ENCODE measurements at regions not wholly inside any gene's neighbourhood (a gene's known extent, or its start where the extent isn't known, plus 50 kb on each side); places are given as distances from the start of the nearest gene placed in this dataset.

- no peaks in the 10 kb centered on the region for H3K79me2 ChIP-seq (ENCODE audit: insufficient read depth, low read length)
- no peaks in the 10 kb centered on the region for H3K27me3 ChIP-seq (ENCODE audit: insufficient read depth, low read length)
- DNase-seq (ENCODE audit: insufficient read length, low spot score, missing footprints): no peak
- no peak overlapping the region for H3K4me3 ChIP-seq (ENCODE audit: insufficient read depth, low read length)
- no peak overlapping the region for H2AFZ ChIP-seq (ENCODE audit: low read length)
- no peak for TF ChIP-seq CTCF (IDR thresholded peaks at IDR 0.05; ENCODE audit: extremely low read depth, low read depth, low read length)
- H3K36me3 ChIP-seq (ENCODE audit: insufficient read depth, low read length): no peaks in the 10 kb centered on the region
- H4K20me1 ChIP-seq (ENCODE audit: insufficient read depth, low read length): no peaks in the 10 kb centered on the region
- no peak overlapping the region for H3K27ac ChIP-seq (ENCODE audit: low read depth, low read length)
- no peaks in the 10 kb centered on the region for H3K9me3 ChIP-seq (ENCODE audit: low read depth, low read length)
- peaks cover 20% of the 10 kb centered on the region for H3K4me1 ChIP-seq (ENCODE audit: insufficient read depth, low read length)
- H3K4me2 ChIP-seq (ENCODE audit: insufficient read depth, low read length): no peak overlapping the region
These were observed 228.1 kb downstream of the BAMBI start for GRCh38 chr10:28905371-28905770.

DNA sequence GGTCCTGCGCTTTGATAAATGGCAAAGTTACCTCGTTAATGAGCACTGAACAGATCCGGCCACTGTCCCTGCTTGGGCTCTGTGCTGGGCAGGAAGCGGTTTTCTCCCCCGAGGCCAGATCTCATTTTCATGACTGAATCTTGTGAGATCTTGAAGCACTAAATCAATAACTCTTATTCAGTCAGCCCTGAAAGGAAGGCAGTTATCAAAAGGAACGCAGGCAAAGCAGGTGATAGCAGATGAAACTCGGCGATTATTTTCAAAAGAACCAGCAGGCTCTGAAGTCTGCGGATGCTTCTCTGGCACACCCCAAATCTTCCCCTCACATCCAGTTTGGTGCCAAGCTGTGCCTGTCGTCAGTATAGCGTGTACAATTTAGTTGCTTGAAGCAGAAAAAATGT, 228.7 kb downstream of the BAMBI start:
- no peak for TF ChIP-seq CTCF (IDR thresholded peaks at IDR 0.05; ENCODE audit: extremely low read depth, low read depth, low read length)
- H3K27me3 ChIP-seq (ENCODE audit: insufficient read depth, low read length): no peaks in the 10 kb centered on the region
- H4K20me1 ChIP-seq (ENCODE audit: insufficient read depth, low read length): no peaks in the 10 kb centered on the region
- DNase-seq (ENCODE audit: insufficient read length, low spot score, missing footprints): no peak
- no peaks in the 10 kb centered on the region for H3K36me3 ChIP-seq (ENCODE audit: insufficient read depth, low read length)
- H3K4me1 ChIP-seq (ENCODE audit: insufficient read depth, low read length): peaks cover 26% of the 10 kb centered on the region
- H3K4me2 ChIP-seq (ENCODE audit: insufficient read depth, low read length): peak overlapping the region; percentile 69
- H3K9me3 ChIP-seq (ENCODE audit: low read depth, low read length): no peaks in the 10 kb centered on the region
- peak overlapping the region; percentile 9 for H3K4me3 ChIP-seq (ENCODE audit: insufficient read depth, low read length)
- no peaks in the 10 kb centered on the region for H3K79me2 ChIP-seq (ENCODE audit: insufficient read depth, low read length)
- H2AFZ ChIP-seq (ENCODE audit: low read length): peak overlapping the region; percentile 20
- H3K27ac ChIP-seq (ENCODE audit: low read depth, low read length): peak overlapping the region; percentile 66

GRCh38 chr10:28906415-28906814, 229.1 kb downstream of the BAMBI start:
- no peak for DNase-seq (ENCODE audit: insufficient read length, low spot score, missing footprints)
- H3K4me1 ChIP-seq (ENCODE audit: insufficient read depth, low read length): peaks cover 30% of the 10 kb centered on the region
- H2AFZ ChIP-seq (ENCODE audit: low read length): peak overlapping the region; percentile 41
- H3K4me2 ChIP-seq (ENCODE audit: insufficient read depth, low read length): peak overlapping the region; percentile 69
- peak overlapping the region; percentile 9 for H3K4me3 ChIP-seq (ENCODE audit: insufficient read depth, low read length)
- H3K36me3 ChIP-seq (ENCODE audit: insufficient read depth, low read length): no peaks in the 10 kb centered on the region
- H3K79me2 ChIP-seq (ENCODE audit: insufficient read depth, low read length): no peaks in the 10 kb centered on the region
- TF ChIP-seq CTCF (IDR thresholded peaks at IDR 0.05; ENCODE audit: extremely low read depth, low read depth, low read length): no peak
- no peaks in the 10 kb centered on the region for H3K27me3 ChIP-seq (ENCODE audit: insufficient read depth, low read length)
- peak overlapping the region; percentile 66 for H3K27ac ChIP-seq (ENCODE audit: low read depth, low read length)
- H4K20me1 ChIP-seq (ENCODE audit: insufficient read depth, low read length): no peaks in the 10 kb centered on the region
- no peaks in the 10 kb centered on the region for H3K9me3 ChIP-seq (ENCODE audit: low read depth, low read length)

GRCh38 chr10:28906934-28907333, 229.6 kb downstream of the BAMBI start:
- peak overlapping the region; percentile 41 for H2AFZ ChIP-seq (ENCODE audit: low read length)
- DNase-seq (ENCODE audit: insufficient read length, low spot score, missing footprints): no peak
- H3K4me2 ChIP-seq (ENCODE audit: insufficient read depth, low read length): peak overlapping the region; percentile 69
- peak overlapping the region; percentile 66 for H3K27ac ChIP-seq (ENCODE audit: low read depth, low read length)
- H3K4me1 ChIP-seq (ENCODE audit: insufficient read depth, low read length): peaks cover 31% of the 10 kb centered on the region
- H4K20me1 ChIP-seq (ENCODE audit: insufficient read depth, low read length): no peaks in the 10 kb centered on the region
- H3K27me3 ChIP-seq (ENCODE audit: insufficient read depth, low read length): no peaks in the 10 kb centered on the region
- peak overlapping the region; percentile 9 for H3K4me3 ChIP-seq (ENCODE audit: insufficient read depth, low read length)
- H3K79me2 ChIP-seq (ENCODE audit: insufficient read depth, low read length): no peaks in the 10 kb centered on the region
- no peaks in the 10 kb centered on the region for H3K36me3 ChIP-seq (ENCODE audit: insufficient read depth, low read length)
- no peaks in the 10 kb centered on the region for H3K9me3 ChIP-seq (ENCODE audit: low read depth, low read length)
- no peak for TF ChIP-seq CTCF (IDR thresholded peaks at IDR 0.05; ENCODE audit: extremely low read depth, low read depth, low read length)

Data from osteoblast (primary cell).